Tongue (tissue), 1 donor: ENCODE measurements at regions not wholly inside any gene's neighbourhood (a gene's known extent, or its start where the extent isn't known, plus 50 kb on each side); places are given as distances from the start of the nearest gene placed in this dataset.

Source experiments
- DNase-seq: peaks from one replicate; pipeline ENCODE4 v3.0.0-alpha.2; 2015

DNA sequence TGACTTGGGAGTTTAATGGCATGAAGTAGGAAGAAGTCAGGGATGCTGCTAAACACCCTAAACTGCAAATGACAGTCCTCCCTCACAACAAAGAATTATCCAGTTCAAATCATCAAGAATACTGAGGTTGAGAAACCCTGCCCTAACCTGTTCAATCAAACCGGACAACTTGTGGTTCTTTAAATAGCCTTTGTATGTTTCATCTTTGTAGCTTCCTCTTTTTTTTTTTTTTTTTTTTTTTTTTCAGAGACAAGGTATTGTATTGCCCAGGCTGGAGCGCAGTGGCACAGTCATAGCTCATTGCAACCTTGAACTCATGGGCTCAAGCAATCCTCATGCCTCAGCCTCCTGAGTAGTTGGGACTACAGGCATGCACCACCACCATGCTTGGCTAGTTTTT lies 52.5 kb upstream of the TTC29 start:
- DNase-seq = no peak

DNA sequence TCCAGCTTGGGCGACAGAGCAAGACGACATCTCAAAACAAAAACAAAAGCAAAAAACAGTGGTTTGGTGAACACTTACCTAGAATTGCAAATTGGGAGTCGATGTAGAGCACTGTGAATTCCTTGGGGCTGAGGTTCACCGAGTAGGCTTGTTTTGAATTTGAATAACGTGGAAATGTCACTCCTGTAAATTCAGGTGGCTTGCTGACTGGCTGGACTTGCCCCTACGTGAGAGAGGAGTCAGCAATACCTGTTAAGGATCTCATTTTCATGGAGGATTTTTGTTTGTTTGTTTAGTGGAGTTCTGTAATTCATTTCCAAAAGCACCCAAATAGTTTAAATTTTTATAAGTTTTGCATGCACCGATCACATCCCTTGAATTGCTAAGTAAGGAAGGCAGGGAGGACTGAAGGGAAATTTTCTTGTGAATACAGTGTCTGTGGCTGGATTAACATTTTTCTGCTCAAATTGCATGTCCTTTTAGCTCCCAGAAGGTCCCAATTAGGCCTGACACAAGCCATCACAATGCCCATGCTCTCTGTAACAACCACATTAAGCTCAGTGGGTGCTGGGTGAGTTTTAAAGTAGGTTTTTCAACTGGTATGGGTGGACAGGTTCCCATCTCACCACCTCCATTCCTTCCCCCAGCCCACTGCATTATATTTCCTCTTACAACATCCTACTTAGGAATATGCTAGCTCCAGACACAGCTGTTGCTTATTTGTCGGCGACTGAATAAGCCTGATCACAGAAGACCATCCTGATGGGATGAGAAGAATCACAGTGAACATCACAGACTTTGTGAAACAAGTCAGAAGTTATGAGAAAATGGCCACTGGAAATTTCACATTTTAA lies 58.5 kb upstream of the TTC29 start:
- no peak for DNase-seq

DNA sequence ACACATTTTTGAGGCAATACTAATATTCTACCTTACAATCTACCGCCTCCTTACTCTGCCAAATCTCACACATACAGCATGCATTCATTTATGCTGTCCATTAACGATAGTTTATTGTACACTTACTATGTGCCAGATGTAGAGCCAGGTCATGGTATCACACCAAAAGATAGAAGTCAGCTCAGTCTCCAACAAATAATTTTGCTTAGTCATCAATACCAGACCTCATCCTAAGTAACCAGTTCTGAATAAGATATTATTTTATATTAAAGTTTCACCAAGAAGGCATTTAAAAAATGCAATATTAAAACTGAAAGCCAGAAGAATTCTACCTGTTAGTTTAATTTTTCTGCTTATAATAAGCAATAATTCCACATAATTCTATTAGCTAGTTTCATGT lies 60.6 kb upstream of the TTC29 start:
- DNase-seq = no peak

DNA sequence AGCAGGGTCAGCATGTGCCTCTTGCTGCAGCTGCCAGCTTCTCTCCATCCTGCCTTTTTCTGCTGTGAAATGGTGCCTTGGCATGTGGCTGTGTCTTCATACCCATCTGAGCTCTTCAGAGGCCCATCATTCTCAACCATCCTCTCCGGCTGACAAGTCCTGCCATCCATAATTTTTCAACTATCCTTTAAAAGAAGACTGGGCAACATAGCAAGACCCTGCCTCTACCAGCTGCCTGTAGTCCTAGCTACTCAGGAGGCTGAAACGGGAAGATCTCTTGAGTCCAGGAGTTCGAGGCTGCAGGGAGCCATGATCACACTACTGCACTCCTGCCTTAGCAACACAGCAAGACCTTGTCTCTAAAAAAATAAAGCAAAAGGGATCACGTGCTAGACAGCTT lies 64.2 kb upstream of the TTC29 start:
- no peak for DNase-seq

DNA sequence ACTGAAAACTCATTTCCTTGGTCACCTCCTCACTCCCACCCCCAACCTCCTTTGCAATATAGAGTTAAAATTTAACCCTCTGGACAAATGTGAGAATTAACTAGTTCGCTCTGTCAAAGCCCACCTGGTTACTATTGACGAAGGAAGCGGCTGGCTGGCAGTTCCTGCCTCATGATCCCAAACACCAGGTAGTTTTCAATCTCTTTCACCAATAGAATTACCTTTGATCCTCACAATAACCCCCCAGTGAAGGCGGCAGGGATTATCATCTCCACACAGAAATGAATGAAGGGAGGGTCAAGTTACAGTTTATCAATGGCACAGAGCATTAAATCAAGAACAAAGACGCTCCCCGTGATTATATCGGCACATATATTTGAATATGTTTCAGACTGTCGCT lies 65.7 kb upstream of the TTC29 start:
- DNase-seq = no peak

DNA sequence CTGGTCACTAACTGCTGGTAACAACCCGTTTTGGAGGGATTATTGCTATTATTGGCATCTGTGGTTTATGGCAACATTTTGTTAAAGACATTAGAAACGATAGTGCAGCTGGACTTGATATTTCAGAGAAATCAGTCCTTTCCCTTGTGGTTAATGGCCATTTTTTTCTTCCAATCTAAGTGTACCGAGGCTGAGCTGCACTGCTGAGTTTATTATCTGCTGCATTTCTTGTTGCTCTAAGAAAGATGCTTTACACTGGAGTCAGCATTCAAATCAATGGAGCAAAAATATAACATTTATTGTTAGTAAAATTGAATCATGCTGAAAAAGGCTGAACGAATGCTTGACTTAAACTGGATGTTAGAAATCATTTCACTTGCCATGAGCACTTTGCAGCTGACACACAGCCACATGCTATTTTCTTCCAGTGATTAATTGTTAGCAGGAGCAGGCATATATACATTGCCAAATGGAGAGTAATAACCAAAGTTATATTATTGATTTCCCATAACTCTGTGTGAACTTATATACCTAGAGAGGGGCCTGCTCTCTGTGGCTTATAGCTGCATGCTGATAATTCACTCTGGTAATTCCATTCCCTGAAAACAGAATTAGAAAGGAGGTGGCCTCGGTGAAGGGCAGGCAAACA lies 66.5 kb upstream of the TTC29 start:
- no peak for DNase-seq

DNA sequence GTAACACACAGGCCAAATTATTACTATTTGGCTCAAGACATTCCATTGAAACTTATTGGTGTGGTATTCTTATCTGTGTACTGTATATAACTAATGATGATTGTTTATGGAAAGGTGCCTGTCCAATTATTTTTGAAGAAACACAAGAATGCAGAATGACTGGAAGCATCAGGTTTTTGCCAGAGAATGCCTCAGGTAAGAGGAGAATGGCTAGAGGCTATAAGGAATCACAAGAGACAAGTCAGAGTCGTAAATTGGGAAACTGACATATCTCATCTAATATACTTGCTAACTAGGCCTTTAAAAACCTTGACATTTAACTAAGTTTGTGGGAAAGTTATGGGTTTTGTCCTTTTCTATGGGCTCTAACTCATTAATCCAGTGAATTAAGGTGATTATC lies 69.3 kb upstream of the TTC29 start:
- no peak for DNase-seq

DNA sequence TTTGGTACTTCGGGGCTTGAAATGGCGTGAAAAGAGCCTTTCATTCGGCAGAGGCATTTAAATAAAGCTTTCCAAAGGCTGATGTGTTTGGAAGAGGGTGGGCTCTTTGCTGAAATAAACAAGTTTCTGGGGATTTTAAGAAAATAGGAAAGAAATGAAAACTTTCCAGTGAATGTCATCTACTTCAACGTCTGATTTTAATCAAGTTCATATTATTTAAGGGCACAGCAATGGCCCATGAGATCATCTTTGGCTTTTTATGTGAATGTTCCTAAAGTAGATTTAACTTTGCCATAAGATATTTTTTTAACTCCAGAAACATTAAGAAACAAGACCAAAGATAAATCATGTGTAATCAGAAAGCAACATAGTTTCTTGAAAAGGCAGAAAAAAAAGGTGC lies 69.8 kb upstream of the TTC29 start:
- DNase-seq = peak; percentile 7

DNA sequence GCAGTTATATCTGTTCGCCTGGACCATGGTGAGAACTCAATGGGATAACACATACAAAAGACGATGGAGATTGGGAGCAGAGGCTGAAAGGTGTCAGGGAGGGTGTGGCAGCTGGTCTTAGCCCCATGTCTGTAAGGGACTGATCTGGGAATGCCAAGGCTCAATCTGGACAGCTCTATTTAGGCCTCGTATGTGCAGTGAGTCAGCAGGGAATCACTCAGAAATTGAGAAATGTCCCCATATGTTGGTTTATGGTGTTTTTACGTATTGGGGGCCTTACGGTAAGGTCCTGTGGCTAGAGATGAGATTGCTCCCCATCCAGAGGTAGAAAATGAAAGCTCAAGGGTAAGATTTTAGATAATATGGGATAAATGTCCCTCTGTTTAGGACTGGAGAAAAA lies 71.4 kb upstream of the TTC29 start:
- DNase-seq = no peak

DNA sequence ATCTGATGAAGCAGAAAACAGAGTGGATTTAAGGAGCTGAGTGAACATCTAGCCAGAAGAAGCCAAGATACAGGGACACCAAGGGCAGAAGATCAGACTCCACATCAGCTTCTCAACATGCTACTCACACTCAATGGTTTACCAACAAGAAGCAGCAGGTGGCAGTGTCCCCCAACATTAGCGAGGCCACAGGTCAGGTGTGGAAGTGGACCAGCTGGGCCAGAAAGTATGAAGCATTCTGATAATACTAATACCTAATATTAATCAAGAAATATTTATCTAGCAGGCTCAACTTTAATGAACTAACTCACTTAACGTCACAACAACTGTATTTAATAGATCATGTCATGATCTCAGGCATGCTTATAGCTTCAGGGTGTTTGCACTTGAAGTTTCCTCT lies 73.4 kb upstream of the TTC29 start:
- peak; percentile 64 for DNase-seq

DNA sequence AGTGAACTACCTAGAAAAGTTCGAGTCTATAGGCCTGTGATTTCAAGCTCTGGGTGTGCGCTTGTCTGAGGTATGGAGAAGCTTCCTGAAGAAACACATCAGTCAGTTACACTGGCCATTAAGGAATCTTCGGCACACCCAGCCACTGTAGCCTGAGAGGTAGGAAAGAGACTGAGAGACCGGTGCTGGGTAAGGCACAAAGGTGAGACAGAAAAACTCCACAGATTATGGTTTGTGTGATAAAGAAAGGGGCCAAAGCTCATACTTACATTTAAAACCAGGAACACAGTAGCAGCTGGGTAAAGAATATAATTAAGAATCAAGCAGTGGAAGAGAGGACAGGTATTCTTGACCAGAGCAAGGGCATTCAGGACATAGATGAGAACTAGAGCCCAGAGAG lies 74.8 kb upstream of the TTC29 start:
- DNase-seq = no peak

DNA sequence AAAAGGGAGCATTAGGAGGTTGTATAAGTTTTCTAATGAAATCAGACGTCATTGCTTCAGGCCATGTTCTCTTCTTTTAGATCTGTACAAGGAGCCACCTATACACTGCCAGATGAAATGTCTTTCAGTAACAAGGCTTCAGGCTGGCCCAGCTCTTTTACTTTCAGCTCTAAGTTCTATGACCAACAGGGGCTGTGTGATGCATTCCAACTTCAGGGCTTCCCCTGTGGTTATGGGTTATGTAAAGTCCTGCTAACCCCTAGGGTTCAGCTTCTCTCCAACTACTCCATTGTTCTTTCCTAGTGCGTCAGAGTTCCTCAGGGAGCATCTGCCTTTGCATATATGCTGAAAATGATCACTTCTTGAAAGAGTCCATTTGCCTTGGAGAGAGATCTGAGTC lies 79.4 kb upstream of the TTC29 start:
- no peak for DNase-seq

DNA sequence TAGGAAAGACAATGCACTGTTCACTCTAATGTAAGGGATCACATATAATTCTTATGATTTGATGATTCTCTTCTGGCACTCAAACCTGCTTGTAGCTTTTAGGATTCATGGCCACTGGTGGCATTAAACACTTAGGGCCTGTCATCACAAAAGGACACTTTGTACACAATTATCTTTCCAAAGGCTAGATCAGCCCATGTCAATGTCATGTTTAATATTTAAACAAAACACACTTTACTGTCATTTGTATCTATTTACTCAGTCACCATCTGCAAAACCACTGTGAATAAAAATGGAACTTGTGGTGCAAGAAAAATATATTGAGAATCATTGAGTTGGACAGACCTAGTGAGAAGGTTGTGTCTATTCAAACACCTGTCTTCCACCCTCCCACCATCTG lies 83.6 kb upstream of the TTC29 start:
- no peak for DNase-seq

DNA sequence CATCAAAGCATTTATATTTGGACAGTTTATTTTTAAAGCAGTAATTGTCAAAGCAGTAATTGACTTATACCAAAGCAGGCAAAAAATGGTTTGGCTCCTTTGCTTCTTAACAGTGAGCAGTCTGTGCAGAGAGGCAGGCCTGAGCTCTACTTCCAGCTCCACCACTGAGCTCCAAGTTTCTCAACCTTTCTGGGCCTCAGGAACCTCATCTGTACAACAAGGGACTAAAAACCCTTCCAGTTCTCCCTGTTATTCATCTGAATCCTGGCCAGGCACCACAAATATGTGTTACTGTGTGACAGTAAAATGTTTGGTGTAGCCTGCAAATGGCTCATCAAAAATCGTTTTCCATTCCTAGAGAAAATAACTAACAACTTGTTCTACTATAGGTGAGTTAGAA lies 88.7 kb upstream of the TTC29 start:
- no peak for DNase-seq

DNA sequence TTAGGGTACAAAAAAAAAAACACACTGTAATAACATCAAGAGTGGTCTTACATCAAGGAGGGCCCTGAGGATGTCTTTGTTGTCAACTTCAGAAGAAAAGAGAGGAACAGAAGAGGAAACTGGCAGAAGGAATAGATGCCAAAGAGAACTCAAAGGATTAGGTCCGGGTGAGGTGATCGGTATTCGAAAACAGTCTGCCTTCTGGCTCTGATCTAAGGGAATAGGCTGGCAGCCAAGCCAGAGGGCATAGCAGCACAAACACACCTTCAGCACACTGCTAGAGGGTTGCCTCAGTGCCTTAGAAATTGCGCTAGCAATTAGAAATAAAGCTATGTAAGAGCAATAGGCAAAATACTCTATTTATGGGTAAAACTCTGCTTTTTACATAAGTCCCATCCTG lies 91.4 kb upstream of the TTC29 start:
- DNase-seq = no peak

DNA sequence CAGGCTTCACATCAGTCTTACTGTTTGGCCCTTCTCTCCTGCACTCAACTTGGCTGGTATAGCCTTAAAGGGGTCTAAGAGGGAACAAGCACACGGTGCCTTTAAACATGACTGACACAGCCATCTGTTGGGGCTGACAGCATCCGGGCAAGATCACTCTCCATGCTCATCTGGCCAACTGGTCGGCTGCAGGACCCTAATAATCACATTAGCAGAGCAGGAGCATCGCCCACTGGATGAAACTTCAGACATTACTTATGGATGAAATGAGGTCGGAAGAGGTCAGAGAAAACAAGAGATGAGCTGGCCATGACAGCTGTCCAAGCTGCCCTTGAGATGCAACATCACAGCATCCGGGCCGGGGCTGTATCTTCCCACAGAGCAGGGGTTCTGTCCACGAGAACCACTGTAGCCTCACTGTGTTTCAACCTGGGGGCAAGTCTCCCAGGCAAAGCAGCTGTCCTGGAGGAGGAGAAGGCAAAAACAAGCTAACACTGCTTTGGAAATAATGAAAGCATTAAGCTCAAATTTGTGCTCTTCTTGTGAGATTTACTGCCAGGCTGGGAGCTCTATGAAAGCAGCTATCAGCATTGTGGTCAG lies 94.4 kb upstream of the TTC29 start:
- peak; percentile 74 for DNase-seq

DNA sequence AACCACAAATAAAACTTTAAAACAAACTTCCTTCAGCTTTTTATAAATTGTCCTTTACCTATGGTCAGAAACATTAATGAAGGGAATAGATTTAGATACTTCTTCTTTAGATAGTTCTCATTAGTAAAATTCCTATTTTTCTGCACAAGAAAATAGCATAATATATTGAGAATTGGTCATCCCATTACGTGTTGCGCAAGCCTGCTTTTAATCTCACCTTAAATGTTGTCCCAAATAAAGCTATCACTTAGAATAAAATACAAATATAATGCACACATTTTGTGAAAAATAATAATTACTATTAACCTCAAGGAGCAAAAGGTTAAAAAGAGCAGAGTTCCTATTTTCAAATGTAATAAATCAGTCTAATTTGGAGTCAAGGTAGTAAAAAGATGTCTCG lies 95.2 kb upstream of the TTC29 start:
- DNase-seq = no peak

DNA sequence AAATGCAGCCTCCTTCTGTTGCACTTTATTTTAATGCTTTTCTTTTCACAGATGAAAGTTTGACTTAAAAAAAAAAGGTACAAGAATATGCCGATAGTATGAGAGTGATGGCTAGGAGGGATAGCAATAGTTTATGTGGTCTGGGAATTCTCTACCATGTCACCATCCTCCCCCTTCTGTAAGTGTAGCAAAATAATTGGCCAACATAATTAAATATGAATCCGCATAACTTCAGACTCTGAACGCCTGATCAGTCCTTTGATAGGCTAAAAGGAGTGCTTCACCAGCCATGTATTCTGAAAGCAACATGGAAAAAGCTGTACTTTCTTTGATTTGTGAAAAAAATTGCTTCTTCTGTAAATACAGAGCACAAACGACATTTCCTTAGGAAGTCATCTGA lies 95.7 kb upstream of the TTC29 start:
- DNase-seq = no peak

DNA sequence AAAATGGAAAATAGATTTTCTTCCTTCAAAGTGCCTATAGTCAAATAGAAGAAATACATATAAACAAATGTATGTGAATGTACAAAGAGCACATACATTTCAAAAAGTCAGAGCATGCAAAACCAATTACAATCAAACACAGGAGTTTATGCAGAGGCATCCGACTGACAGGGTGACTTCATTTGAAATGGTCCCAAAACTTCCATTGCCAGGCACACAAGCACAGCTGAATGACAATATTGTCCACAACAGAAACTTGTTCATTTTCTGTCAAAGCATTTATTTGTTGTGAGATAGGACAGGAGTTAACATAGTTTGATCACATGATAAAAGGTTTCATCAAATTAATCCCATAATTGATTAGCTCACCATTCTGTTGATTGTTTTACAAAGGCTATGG lies 96.4 kb upstream of the TTC29 start:
- no peak for DNase-seq

DNA sequence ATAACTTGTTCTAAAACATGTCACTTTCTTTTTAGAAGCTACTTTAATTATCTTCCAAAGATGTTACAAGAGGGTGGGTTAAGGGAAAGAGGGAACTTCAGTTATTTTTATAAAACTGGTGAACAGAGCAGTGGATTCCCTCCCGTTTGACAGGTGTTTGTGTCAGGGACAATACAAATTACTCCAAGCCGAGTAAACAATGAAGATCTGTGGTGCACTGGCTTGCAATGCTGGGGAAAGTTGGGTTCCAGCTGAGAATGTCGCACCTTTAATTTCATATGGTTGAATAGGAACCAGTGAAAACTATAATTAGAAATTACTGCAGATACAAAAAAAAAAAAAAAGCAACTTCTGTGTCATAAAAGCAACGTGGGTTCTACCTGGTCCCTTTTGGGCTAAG lies 98.6 kb upstream of the TTC29 start:
- no peak for DNase-seq

DNA sequence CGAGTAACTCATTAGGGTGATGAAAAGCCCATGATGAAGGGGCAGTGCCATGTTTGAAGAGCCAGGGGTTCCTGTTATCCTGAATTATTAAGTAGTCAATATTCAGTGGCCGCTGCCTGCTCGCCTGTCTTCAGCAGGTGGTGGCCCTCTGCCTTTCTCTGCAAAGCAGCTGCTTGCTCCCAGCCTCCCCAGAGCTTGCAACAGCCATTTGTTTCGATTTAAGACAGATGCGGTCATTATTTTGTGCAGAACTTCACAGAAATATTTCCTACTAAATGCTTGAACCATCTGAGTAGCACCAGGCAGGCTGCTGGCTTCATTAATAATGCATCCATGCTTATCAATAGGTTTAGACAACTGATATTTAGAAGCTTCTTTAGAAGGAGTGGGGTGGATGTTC lies 104.3 kb upstream of the TTC29 start:
- peak; percentile 58 for DNase-seq

DNA sequence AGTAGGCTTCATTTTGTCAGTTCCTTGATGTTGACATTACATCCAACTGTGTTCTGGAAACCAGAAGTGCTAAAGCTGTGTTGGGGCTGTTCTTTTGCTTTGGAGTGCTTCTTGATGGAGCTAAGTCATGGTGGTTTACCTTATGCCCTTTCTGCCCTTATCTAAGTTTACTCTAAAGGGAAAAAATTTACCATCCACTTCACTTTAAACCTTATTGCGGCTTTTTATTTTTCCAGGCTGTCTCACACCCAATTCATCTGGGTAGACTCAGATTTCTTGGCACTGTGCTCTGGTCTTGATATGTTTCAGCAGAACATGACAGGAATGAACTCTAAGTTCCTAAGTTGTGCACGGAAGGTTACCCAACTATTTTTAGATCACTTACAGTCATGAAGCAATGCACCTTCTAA lies 104.7 kb upstream of the TTC29 start:
- peak; percentile 41 for DNase-seq

DNA sequence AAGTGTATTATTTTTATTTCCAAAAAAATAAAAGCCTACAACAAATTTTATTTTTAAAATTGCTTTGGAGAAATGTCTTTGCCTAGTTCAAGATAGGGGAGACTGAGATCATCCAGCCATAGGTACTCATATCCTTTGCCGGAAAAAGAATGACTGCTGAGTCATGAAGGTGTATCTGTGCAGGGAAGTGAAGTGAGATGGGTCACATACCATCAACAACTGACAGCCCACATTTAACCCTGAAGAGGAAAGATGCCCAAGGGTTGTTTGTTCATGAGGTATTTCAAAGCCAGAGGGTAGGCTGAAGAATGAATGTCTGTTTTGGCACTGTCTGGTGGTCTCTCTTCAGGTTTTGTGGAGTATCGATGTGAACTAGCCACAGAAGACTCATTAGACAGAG lies 106.7 kb upstream of the TTC29 start:
- no peak for DNase-seq
